Neural cell (in vitro differentiated cells): ENCODE measurements at regions not wholly inside any gene's neighbourhood (a gene's known extent, or its start where the extent isn't known, plus 50 kb on each side); places are given as distances from the start of the nearest gene placed in this dataset.

ENCODE experiments used
- EZH2 ChIP-seq: fragments of 200-600, 300-800 bp; shearing (Covaris generic), sonication (generic); IDR thresholded peaks from 2 replicates; pipeline ENCODE4 v1.6.1; 2014; ENCODE audit warnings: antibody characterized with exemption, low read length, borderline replicate concordance, mild to moderate bottlenecking; ENCODE audit not compliant: insufficient read depth, poor library complexity, severe bottlenecking
- RAD21 ChIP-seq: fragments of 450-650 bp; conservative IDR thresholded peaks from 2 replicates; pipeline ENCODE4 v1.6.1; 2014; ENCODE audit warnings: antibody characterized with exemption, mild to moderate bottlenecking, moderate library complexity
- SMC3 ChIP-seq: fragments of 450-650 bp; conservative IDR thresholded peaks from 2 replicates; pipeline ENCODE4 v1.6.1; 2014; ENCODE audit warnings: antibody characterized with exemption, mild to moderate bottlenecking, moderate library complexity; ENCODE audit not compliant: poor library complexity
- TAF1 ChIP-seq: IDR thresholded peaks from 2 replicates; pipeline ENCODE4 v1.6.1; 2012; ENCODE audit warnings: low read depth
- TF ChIP-seq, protein P1 (sequence below): fragments of 450-650 bp; IDR thresholded peaks from 2 replicates; pipeline ENCODE4 v1.5.1; 2014; ENCODE audit warnings: antibody characterized with exemption, mild to moderate bottlenecking, moderate library complexity; ENCODE audit not compliant: poor library complexity, severe bottlenecking

DNA sequence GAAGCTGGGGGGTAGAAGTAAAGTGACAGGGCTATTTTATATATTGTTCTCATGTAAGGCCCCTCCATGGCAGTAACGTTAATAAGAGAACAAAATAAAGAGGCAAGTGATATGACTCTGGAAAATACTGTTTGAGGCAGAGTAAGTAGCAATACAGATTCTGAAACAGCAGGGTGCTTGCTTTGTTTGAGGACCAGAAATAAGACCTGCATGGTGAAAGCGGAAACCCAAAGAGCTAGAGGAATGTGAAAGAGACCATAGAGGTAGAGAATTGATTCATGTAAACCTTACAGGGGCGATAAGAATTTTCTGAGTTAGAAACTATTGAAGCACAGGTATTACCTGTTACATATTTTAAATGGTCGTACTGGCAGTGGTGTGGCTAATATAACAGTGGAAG is 1517.1 kb downstream of the SI start:
- TF ChIP-seq, protein P1, sequence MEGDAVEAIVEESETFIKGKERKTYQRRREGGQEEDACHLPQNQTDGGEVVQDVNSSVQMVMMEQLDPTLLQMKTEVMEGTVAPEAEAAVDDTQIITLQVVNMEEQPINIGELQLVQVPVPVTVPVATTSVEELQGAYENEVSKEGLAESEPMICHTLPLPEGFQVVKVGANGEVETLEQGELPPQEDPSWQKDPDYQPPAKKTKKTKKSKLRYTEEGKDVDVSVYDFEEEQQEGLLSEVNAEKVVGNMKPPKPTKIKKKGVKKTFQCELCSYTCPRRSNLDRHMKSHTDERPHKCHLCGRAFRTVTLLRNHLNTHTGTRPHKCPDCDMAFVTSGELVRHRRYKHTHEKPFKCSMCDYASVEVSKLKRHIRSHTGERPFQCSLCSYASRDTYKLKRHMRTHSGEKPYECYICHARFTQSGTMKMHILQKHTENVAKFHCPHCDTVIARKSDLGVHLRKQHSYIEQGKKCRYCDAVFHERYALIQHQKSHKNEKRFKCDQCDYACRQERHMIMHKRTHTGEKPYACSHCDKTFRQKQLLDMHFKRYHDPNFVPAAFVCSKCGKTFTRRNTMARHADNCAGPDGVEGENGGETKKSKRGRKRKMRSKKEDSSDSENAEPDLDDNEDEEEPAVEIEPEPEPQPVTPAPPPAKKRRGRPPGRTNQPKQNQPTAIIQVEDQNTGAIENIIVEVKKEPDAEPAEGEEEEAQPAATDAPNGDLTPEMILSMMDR, result no peak
- TF ChIP-seq SMC3, result no peak
- TF ChIP-seq TAF1, result no peak
- TF ChIP-seq RAD21, result no peak
- no peak for TF ChIP-seq EZH2
